Stimulated activated naive CD8-positive, alpha-beta T cell treated with anti-CD3 and anti-CD28 coated beads, Interleukin-15, Interleukin-2, amounts not matched to agents 100 ng/mL and 50 ng/mL, for 24 hours (primary cell): ENCODE measurements at regions not wholly inside any gene's neighbourhood (a gene's known extent, or its start where the extent isn't known, plus 50 kb on each side); places are given as distances from the start of the nearest gene placed in this dataset.
"Not testable (repeated sequence)": the region's sequence is repeated elsewhere in the genome, so short reads cannot be mapped to it uniquely, and the experiment has no call there.

ENCODE experiments used
- H3K27ac Mint-ChIP-seq: one replicate; pipeline ENCODE4 v1.8.0; 2021; ENCODE audit warnings: mild to moderate bottlenecking, mixed read lengths
- H3K27me3 Mint-ChIP-seq: one replicate; pipeline ENCODE4 v1.8.0; 2021; ENCODE audit warnings: mixed read lengths
- H3K36me3 Mint-ChIP-seq: one replicate; pipeline ENCODE4 v1.8.0; 2021; ENCODE audit warnings: low read depth, mixed read lengths
- H3K4me1 Mint-ChIP-seq: one replicate; pipeline ENCODE4 v1.8.0; 2021; ENCODE audit warnings: low read depth, mixed read lengths
- H3K4me3 Mint-ChIP-seq: one replicate; pipeline ENCODE4 v1.8.0; 2021; ENCODE audit warnings: mild to moderate bottlenecking, mixed read lengths
- H3K9me3 Mint-ChIP-seq: one replicate; pipeline ENCODE4 v1.8.0; 2021; ENCODE audit warnings: mixed read lengths

GRCh38 chr1:182331387-182331786 is 60.2 kb downstream of the GLUL start:
- Mint-ChIP-seq H3K4me1 (no peaks in the 10 kb centered on the region), H3K4me3 (no peak overlapping the region), H3K27ac (no peak overlapping the region), H3K27me3 (no peaks in the 10 kb centered on the region), H3K9me3 (no peaks in the 10 kb centered on the region), H3K36me3 (no peaks in the 10 kb centered on the region)

- no peak overlapping the region for H3K4me3 Mint-ChIP-seq
- no peaks in the 10 kb centered on the region for H3K9me3 Mint-ChIP-seq
- no peak overlapping the region for H3K27ac Mint-ChIP-seq
- H3K27me3 Mint-ChIP-seq, result no peaks in the 10 kb centered on the region
- no peaks in the 10 kb centered on the region for H3K4me1 Mint-ChIP-seq
- no peaks in the 10 kb centered on the region for H3K36me3 Mint-ChIP-seq
These were observed 61.3 kb downstream of the GLUL start for GRCh38 chr1:182330303-182330702.

GRCh38 chr1:182329471-182329870 is 62.1 kb downstream of the GLUL start:
- H3K4me1 Mint-ChIP-seq, result no peaks in the 10 kb centered on the region
- no peak overlapping the region for H3K27ac Mint-ChIP-seq
- H3K36me3 Mint-ChIP-seq, result no peaks in the 10 kb centered on the region
- no peaks in the 10 kb centered on the region for H3K9me3 Mint-ChIP-seq
- H3K4me3 Mint-ChIP-seq, result no peak overlapping the region
- no peaks in the 10 kb centered on the region for H3K27me3 Mint-ChIP-seq

GRCh38 chr1:182328591-182328990 is 63.0 kb downstream of the GLUL start:
- Mint-ChIP-seq H3K27me3 (no peaks in the 10 kb centered on the region), H3K36me3 (no peaks in the 10 kb centered on the region), H3K9me3 (no peaks in the 10 kb centered on the region), H3K27ac (no peak overlapping the region), H3K4me3 (no peak overlapping the region), H3K4me1 (no peaks in the 10 kb centered on the region)

GRCh38 chr1:182325339-182325738 is 66.3 kb downstream of the GLUL start:
- H3K9me3 Mint-ChIP-seq, result no peaks in the 10 kb centered on the region
- no peak overlapping the region for H3K4me3 Mint-ChIP-seq
- no peaks in the 10 kb centered on the region for H3K36me3 Mint-ChIP-seq
- H3K27me3 Mint-ChIP-seq, result no peaks in the 10 kb centered on the region
- H3K4me1 Mint-ChIP-seq, result no peaks in the 10 kb centered on the region
- no peak overlapping the region for H3K27ac Mint-ChIP-seq

- not testable (repeated sequence) for H3K4me3 Mint-ChIP-seq, H3K27me3 Mint-ChIP-seq, H3K27ac Mint-ChIP-seq, H3K4me1 Mint-ChIP-seq, H3K36me3 Mint-ChIP-seq, H3K9me3 Mint-ChIP-seq
These were observed 70.1 kb downstream of the GLUL start for GRCh38 chr1:182321532-182321931.

GRCh38 chr1:182317611-182318161 is 73.9 kb downstream of the GLUL start:
- Mint-ChIP-seq H3K27ac (no peak overlapping the region), H3K9me3 (no peaks in the 10 kb centered on the region), H3K4me3 (no peak overlapping the region), H3K4me1 (no peaks in the 10 kb centered on the region), H3K27me3 (no peaks in the 10 kb centered on the region), H3K36me3 (no peaks in the 10 kb centered on the region)

- not testable (repeated sequence) for H3K4me1 Mint-ChIP-seq, H3K36me3 Mint-ChIP-seq, H3K27me3 Mint-ChIP-seq, H3K4me3 Mint-ChIP-seq, H3K27ac Mint-ChIP-seq, H3K9me3 Mint-ChIP-seq
These were observed 75.1 kb downstream of the GLUL start for GRCh38 chr1:182316454-182316853.

- no peaks in the 10 kb centered on the region for H3K4me1 Mint-ChIP-seq
- H3K36me3 Mint-ChIP-seq, result no peaks in the 10 kb centered on the region
- H3K4me3 Mint-ChIP-seq, result no peak overlapping the region
- H3K27me3 Mint-ChIP-seq, result no peaks in the 10 kb centered on the region
- H3K27ac Mint-ChIP-seq, result no peak overlapping the region
- H3K9me3 Mint-ChIP-seq, result no peaks in the 10 kb centered on the region
These were observed 76.4 kb downstream of the GLUL start for GRCh38 chr1:182315167-182315556.

GRCh38 chr1:182309631-182310351 is 81.8 kb downstream of the GLUL start:
- Mint-ChIP-seq H3K4me1 (no peaks in the 10 kb centered on the region), H3K27ac (no peak overlapping the region), H3K4me3 (no peak overlapping the region), H3K36me3 (no peaks in the 10 kb centered on the region), H3K9me3 (no peaks in the 10 kb centered on the region), H3K27me3 (no peaks in the 10 kb centered on the region)

- Mint-ChIP-seq H3K4me1 (no peaks in the 10 kb centered on the region), H3K9me3 (no peaks in the 10 kb centered on the region)
These were observed 82.8 kb downstream of the GLUL start for GRCh38 chr1:182308826-182309225.

GRCh38 chr1:182307486-182307885 is 84.1 kb downstream of the GLUL start:
- not testable (repeated sequence) for H3K4me3 Mint-ChIP-seq, H3K27ac Mint-ChIP-seq, H3K36me3 Mint-ChIP-seq, H3K4me1 Mint-ChIP-seq, H3K9me3 Mint-ChIP-seq, H3K27me3 Mint-ChIP-seq

More at GRCh38 chr1:182308826-182309225, 82.8 kb downstream of the GLUL start:
- H3K4me3 Mint-ChIP-seq, result no peak overlapping the region
- H3K27me3 Mint-ChIP-seq, result no peaks in the 10 kb centered on the region
- H3K27ac Mint-ChIP-seq, result no peak overlapping the region
- no peaks in the 10 kb centered on the region for H3K36me3 Mint-ChIP-seq

GRCh38 chr1:182305861-182306260 is 85.7 kb downstream of the GLUL start:
- Mint-ChIP-seq H3K27me3 (no peaks in the 10 kb centered on the region), H3K4me1 (peaks cover 15% of the 10 kb centered on the region), H3K9me3 (no peaks in the 10 kb centered on the region), H3K27ac (no peak overlapping the region), H3K4me3 (no peak overlapping the region), H3K36me3 (no peaks in the 10 kb centered on the region)

GRCh38 chr1:182304627-182305026 is 87.0 kb downstream of the GLUL start:
- no peaks in the 10 kb centered on the region for H3K36me3 Mint-ChIP-seq
- H3K9me3 Mint-ChIP-seq, result no peaks in the 10 kb centered on the region
- no peak overlapping the region for H3K4me3 Mint-ChIP-seq
- no peaks in the 10 kb centered on the region for H3K27me3 Mint-ChIP-seq
- H3K4me1 Mint-ChIP-seq, result peaks cover 18% of the 10 kb centered on the region
- no peak overlapping the region for H3K27ac Mint-ChIP-seq

GRCh38 chr1:182304218-182304617 is 87.4 kb downstream of the GLUL start:
- Mint-ChIP-seq H3K9me3 (no peaks in the 10 kb centered on the region), H3K4me1 (peaks cover 20% of the 10 kb centered on the region), H3K27ac (no peak overlapping the region), H3K36me3 (no peaks in the 10 kb centered on the region), H3K27me3 (no peaks in the 10 kb centered on the region), H3K4me3 (no peak overlapping the region)

- H3K9me3 Mint-ChIP-seq, result no peaks in the 10 kb centered on the region
- no peak overlapping the region for H3K4me3 Mint-ChIP-seq
- H3K27me3 Mint-ChIP-seq, result no peaks in the 10 kb centered on the region
- peaks cover 20% of the 10 kb centered on the region for H3K4me1 Mint-ChIP-seq
- no peaks in the 10 kb centered on the region for H3K36me3 Mint-ChIP-seq
- no peak overlapping the region for H3K27ac Mint-ChIP-seq
These were observed 87.8 kb downstream of the GLUL start for GRCh38 chr1:182303778-182304177.
